ENCODE measurements at regions not wholly inside any gene's neighbourhood (a gene's known extent, or its start where the extent isn't known, plus 50 kb on each side); places are given as distances from the start of the nearest gene placed in this dataset.

GRCh38 chr1:209434066-209434465 lies 149.4 kb upstream of the CAMK1G start:
- TF ChIP-seq CTCF (conservative IDR thresholded peaks at IDR 0.05; ENCODE audit: low read length) (no peak), EZH2phosphoT487 (IDR thresholded peaks at IDR 0.05; ENCODE audit: borderline replicate concordance) (no peak)

Data from Loucy (cell line).